Brain microvascular endothelial cell (primary cell): ENCODE measurements at regions not wholly inside any gene's neighbourhood (a gene's known extent, or its start where the extent isn't known, plus 50 kb on each side); places are given as distances from the start of the nearest gene placed in this dataset.

ENCODE experiments used
- DNase-seq: peaks from one replicate; pipeline ENCODE4 v3.0.0-alpha.2; 2020
- H3K27ac ChIP-seq: fragments of 250-450 bp; sonication (Bioruptor Pico); 2 replicates; pipeline ENCODE4 v1.5.1; 2020; ENCODE audit warnings: mild to moderate bottlenecking, moderate library complexity
- H3K27me3 ChIP-seq: fragments of 250-450 bp; sonication (Bioruptor Pico); replicated peaks from 2 replicates; pipeline ENCODE4 v1.5.1; 2020; ENCODE audit warnings: mild to moderate bottlenecking
- H3K36me3 ChIP-seq: fragments of 250-450 bp; sonication (Bioruptor Pico); replicated peaks from 2 replicates; pipeline ENCODE4 v1.5.1; 2020; ENCODE audit warnings: mild to moderate bottlenecking
- H3K4me3 ChIP-seq: 2 replicates; pipeline ENCODE4 v1.5.1; 2011; ENCODE audit warnings: low read depth, mild to moderate bottlenecking, control low read depth, low read length, moderate library complexity
- in situ Hi-C: cut with HindIII; loops from 2 replicates; pipeline ENCODE4 v1.10.0; 2017; ENCODE audit warnings: low sequenced_read_pairs, low pct_ligation_motif_present
- TF ChIP-seq, protein P1 (sequence below): IDR thresholded peaks from 2 replicates; pipeline ENCODE4 v1.5.1; 2011; ENCODE audit warnings: low read depth, mild to moderate bottlenecking, moderate library complexity, low read length, control low read depth, inconsistent platforms; ENCODE audit errors: missing control alignments

DNA sequence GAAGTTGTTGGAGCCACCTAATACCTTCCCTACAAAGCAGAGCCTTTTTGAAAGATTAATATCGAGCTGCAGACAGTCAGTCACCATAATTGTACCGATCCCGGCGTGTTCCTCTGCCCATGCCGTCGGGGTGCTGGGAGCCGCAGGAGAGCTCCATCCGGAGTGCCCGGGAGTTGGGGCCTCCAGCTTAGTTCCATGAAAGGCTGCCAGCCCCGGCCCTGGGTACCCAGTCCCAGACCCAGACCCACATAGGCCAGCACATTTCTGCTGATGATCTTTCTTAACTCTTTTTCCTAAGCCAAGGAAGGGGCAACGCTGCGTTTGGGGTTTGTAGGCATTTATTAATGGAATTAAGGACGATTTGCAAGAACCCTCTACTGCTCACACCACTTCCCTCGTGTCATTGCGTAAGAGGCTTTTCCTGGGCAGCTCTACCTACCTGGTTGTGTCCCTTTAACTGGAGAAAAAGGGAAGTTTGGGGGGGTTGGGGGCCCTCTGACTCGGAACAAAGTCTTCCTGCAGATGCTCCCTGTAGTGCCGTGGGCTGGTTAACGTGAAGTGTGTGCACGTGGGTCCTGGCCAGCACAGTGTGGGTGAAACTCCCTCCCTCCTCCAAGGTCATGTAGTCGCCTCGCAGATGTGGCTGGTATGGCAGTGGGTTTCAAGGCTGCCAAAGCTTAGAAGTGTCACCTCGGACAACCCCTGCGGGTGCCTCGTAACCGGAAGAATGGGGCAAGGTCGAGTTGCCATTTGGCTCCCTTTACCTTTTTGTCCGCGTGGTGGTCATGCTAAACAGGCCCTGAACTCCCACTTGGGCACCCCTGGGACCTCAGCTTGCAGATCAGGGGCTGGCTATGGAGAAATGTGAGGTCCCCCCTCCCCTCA lies 54.3 kb upstream of the APCDD1L start:
- DNase-seq = no peak
- Histone ChIP-seq H3K27me3 (no peaks in the 10 kb centered on the region), H3K4me3 (no peak overlapping the region), H3K27ac (no peak overlapping the region), H3K36me3 (no peaks in the 10 kb centered on the region)
- in situ Hi-C loops = no loop called here
- TF ChIP-seq, protein P1, sequence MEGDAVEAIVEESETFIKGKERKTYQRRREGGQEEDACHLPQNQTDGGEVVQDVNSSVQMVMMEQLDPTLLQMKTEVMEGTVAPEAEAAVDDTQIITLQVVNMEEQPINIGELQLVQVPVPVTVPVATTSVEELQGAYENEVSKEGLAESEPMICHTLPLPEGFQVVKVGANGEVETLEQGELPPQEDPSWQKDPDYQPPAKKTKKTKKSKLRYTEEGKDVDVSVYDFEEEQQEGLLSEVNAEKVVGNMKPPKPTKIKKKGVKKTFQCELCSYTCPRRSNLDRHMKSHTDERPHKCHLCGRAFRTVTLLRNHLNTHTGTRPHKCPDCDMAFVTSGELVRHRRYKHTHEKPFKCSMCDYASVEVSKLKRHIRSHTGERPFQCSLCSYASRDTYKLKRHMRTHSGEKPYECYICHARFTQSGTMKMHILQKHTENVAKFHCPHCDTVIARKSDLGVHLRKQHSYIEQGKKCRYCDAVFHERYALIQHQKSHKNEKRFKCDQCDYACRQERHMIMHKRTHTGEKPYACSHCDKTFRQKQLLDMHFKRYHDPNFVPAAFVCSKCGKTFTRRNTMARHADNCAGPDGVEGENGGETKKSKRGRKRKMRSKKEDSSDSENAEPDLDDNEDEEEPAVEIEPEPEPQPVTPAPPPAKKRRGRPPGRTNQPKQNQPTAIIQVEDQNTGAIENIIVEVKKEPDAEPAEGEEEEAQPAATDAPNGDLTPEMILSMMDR = no peak

DNA sequence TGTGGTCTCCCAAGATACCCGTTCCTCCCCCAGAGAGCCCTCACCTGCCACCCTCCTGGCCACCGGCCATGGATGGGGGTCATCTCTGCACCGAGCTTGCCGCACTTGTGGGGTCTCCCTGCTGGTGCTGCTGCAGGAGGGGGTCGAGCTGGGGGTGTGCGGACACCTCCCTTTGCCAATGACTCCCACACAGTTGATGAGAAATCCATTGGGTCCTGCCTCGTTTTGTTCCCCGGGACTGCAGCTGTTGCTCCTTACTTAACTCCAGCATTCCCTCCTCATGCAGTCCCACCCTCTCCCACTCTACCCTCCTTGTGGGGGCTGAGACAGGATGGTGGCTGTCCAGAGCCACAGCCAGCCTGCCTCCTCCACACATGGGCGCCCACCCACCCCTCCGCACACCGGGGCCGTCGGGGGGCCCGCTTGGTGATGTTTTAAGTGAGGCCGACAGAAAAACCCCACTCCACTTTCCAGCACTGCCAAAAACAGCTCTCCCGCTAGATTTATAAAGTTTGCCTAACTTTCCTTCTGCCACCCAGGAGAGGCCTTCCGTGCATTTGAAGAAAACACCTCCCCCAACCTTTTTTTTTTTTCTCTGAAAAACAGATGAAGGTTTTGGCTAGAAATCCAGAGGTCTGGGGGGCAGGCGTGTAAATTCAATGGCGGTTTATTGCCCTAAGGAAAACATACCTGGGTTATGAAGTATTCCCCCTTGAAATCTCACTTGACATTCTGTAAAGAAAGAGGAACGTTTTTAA lies 53.5 kb upstream of the APCDD1L start:
- in situ Hi-C loops = no loop called here
- H3K27ac ChIP-seq = no peak overlapping the region
- DNase-seq = no peak
- H3K4me3 ChIP-seq = no peak overlapping the region
- H3K36me3 ChIP-seq = no peaks in the 10 kb centered on the region
- TF ChIP-seq, protein P1 = no peak
- H3K27me3 ChIP-seq = no peaks in the 10 kb centered on the region

- Histone ChIP-seq H3K36me3 (no peaks in the 10 kb centered on the region), H3K27ac (no peak overlapping the region), H3K27me3 (no peaks in the 10 kb centered on the region), H3K4me3 (no peak overlapping the region)
- DNase-seq = no peak
- in situ Hi-C loops = no loop called here
- TF ChIP-seq, protein P1 = no peak
Measured at GRCh38 chr20:58568126-58568482, 52.9 kb upstream of the APCDD1L start.

GRCh38 chr20:58567437-58567836 lies 52.2 kb upstream of the APCDD1L start:
- DNase-seq = no peak

GRCh38 chr20:58566981-58567380 lies 51.8 kb upstream of the APCDD1L start:
- in situ Hi-C loops = no loop called here
- Histone ChIP-seq H3K27me3 (no peaks in the 10 kb centered on the region), H3K27ac (no peak overlapping the region), H3K4me3 (no peak overlapping the region), H3K36me3 (no peaks in the 10 kb centered on the region)
- DNase-seq = no peak
- TF ChIP-seq, protein P1 = no peak

More at GRCh38 chr20:58567437-58567836, 52.2 kb upstream of the APCDD1L start:
- no peaks in the 10 kb centered on the region for H3K27me3 ChIP-seq
- H3K27ac ChIP-seq = no peak overlapping the region
- in situ Hi-C loops = no loop called here
- TF ChIP-seq, protein P1 = no peak
- H3K4me3 ChIP-seq = no peak overlapping the region
- no peaks in the 10 kb centered on the region for H3K36me3 ChIP-seq
